Sigmoid colon (tissue), 6 donors: ENCODE measurements at regions not wholly inside any gene's neighbourhood (a gene's known extent, or its start where the extent isn't known, plus 50 kb on each side); places are given as distances from the start of the nearest gene placed in this dataset.

Source experiments
- DNase-seq: peaks from one replicate; pipeline ENCODE4 v3.0.0-alpha.2; 2019
- H3K27ac ChIP-seq, 4 donors: fragments of 200-600 bp; sonication (generic); one replicate each; pipeline ENCODE4 v1.5.1; 2016 to 2019; ENCODE audit warnings: mild to moderate bottlenecking in 1 of 4
- H3K27me3 ChIP-seq, 3 donors: fragments of 200-600 bp; sonication (generic); one replicate each; pipeline ENCODE4 v1.5.1; 2019; ENCODE audit warnings: mild to moderate bottlenecking in 1 of 3
- H3K36me3 ChIP-seq, 4 donors: fragments of 200-600 bp; sonication (generic); one replicate each; pipeline ENCODE4 v1.5.1; 2016 to 2019
- H3K4me1 ChIP-seq, 4 donors: fragments of 200-600 bp; sonication (generic); one replicate each; pipeline ENCODE4 v1.5.1; 2017 to 2019
- H3K4me3 ChIP-seq, 4 donors: fragments of 200-600 bp; sonication (generic); one replicate each; pipeline ENCODE4 v1.5.1; 2017 to 2019; ENCODE audit warnings: mild to moderate bottlenecking in 2 of 4, moderate library complexity in 1 of 4
- H3K9me3 ChIP-seq, 4 donors: fragments of 200-600 bp in 3 of 4; sonication (generic) in 3 of 4; one replicate each; pipeline versions ENCODE4 v1.5.1 to v1.6.1; 2013 to 2019
- CTCF ChIP-seq, 4 experiments: fragments of 450-650 bp in 3 of 4; fragments of 200-600 bp in 1 of 4; IDR thresholded peaks; one replicate each; pipeline ENCODE4 v1.5.1; 2016 to 2019; ENCODE audit warnings: antibody characterized with exemption in 4 of 4, mild to moderate bottlenecking in 3 of 4, moderate library complexity in 2 of 4
- EP300 ChIP-seq, 4 donors: sonication (generic); formaldehyde crosslinking; IDR thresholded peaks; one replicate each; pipeline ENCODE4 v1.6.1; 2017; ENCODE audit warnings: antibody characterized with exemption in 4 of 4
- POLR2A ChIP-seq, 2 donors: fragments of 450-650 bp; IDR thresholded peaks; one replicate each; pipeline ENCODE4 v1.6.1; 2016; ENCODE audit warnings: antibody characterized with exemption in 2 of 2, mild to moderate bottlenecking in 2 of 2, moderate library complexity in 2 of 2
- POLR2AphosphoS5 ChIP-seq, 4 donors: sonication (generic); formaldehyde crosslinking; IDR thresholded peaks; one replicate each; pipeline ENCODE4 v1.6.1; 2017; ENCODE audit warnings: antibody characterized with exemption in 4 of 4
- WGBS, 2 donors: extraction: QIAGEN DNeasy Blood & Tissue Kit; methylation state at CpG; one replicate each; pipeline ENCODE4 v1.1.7; 2013; 5-methylcytosine and 5-hydroxymethylcytosine counted together
- intact Hi-C: fragments of 100-400 bp; cut with DNase I; formaldehyde crosslinking; loops from one replicate; pipeline ENCODE4 v1.15.1; 2023
- donor health status: healthy with polysubstance abuse.
- donor health status: healthy.

DNA sequence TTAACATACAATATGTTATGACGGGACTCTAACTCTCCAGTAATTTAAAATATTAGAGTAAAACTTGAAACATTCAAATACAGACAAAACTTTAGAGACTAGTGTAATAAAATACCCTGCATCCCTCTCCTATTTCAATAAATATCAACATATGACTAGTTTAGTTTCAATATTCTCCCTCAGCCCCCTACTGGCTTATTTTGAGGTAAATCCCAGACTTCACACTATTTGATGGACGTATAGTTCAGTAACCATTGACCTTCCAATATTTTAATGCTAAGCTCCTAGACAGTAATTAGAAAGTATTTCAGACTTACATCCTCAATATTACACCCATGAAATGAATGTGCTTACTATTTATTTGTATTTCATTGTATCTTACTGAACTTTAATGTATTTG is 180.7 kb upstream of the STARD13 start:
- no peak overlapping the region for H3K27ac ChIP-seq
- H3K36me3 ChIP-seq = no peaks in the 10 kb centered on the region
- no peaks in the 10 kb centered on the region for H3K27me3 ChIP-seq
- WGBS, 2 donors = 89 to 92% methylated on average over 2 of the region's 2 CpGs
- H3K9me3 ChIP-seq = no peaks in the 10 kb centered on the region
- TF ChIP-seq CTCF (IDR thresholded peaks at IDR 0.05) = no peak
- no peak for TF ChIP-seq POLR2AphosphoS5 (IDR thresholded peaks at IDR 0.05)
- TF ChIP-seq EP300 (IDR thresholded peaks at IDR 0.05) = no peak
- no peak for TF ChIP-seq POLR2A (IDR thresholded peaks at IDR 0.05)
- no peak for DNase-seq
- intact Hi-C loops = no loop called here
- H3K4me3 ChIP-seq = no peak overlapping the region
- no peaks in the 10 kb centered on the region for H3K4me1 ChIP-seq

GRCh38 chr13:33467556-33467955 is 182.0 kb upstream of the STARD13 start:
- H3K36me3 ChIP-seq = no peaks in the 10 kb centered on the region
- TF ChIP-seq POLR2AphosphoS5 (IDR thresholded peaks at IDR 0.05) (no peak), CTCF (IDR thresholded peaks at IDR 0.05) (no peak), POLR2A (IDR thresholded peaks at IDR 0.05) (no peak), EP300 (IDR thresholded peaks at IDR 0.05) (no peak)
- H3K4me1 ChIP-seq = no peaks in the 10 kb centered on the region
- H3K4me3 ChIP-seq = no peak overlapping the region
- no peaks in the 10 kb centered on the region for H3K27me3 ChIP-seq
- WGBS, 2 donors = 80 to 94% methylated on average over 3 of the region's 3 CpGs
- H3K27ac ChIP-seq = no peak overlapping the region
- intact Hi-C loops = no loop called here
- H3K9me3 ChIP-seq = no peaks in the 10 kb centered on the region
- DNase-seq = no peak

GRCh38 chr13:33471204-33471603 is 185.6 kb upstream of the STARD13 start:
- intact Hi-C loops = no loop called here
- Histone ChIP-seq H3K36me3 (no peaks in the 10 kb centered on the region), H3K4me3 (no peak overlapping the region), H3K27me3 (no peaks in the 10 kb centered on the region), H3K9me3 (no peaks in the 10 kb centered on the region), H3K27ac (no peak overlapping the region), H3K4me1 (no peaks in the 10 kb centered on the region)
- TF ChIP-seq POLR2A (IDR thresholded peaks at IDR 0.05) = no peak
- no peak for TF ChIP-seq POLR2AphosphoS5 (IDR thresholded peaks at IDR 0.05)
- TF ChIP-seq CTCF (IDR thresholded peaks at IDR 0.05) = no peak
- DNase-seq = no peak

DNA sequence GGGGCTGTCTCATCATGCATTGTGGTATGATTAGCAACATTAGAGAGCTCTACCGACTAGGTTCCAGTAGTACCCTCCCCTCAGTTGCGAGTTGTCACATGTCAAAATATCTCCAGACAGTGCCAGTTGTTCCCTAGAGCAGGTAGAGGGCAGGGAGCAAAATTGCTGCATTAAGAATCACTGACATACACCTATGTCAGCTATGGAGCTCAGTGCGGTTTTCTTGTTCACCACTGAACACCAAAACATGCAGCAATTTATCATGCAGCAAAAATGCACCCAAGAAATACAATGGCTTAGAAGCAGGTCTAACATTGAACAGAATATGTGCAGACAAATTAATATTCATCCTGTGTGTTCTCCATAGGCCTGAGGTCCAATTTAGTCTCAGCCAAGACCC is 186.9 kb upstream of the STARD13 start:
- no peaks in the 10 kb centered on the region for H3K27me3 ChIP-seq
- H3K9me3 ChIP-seq = peaks cover 0 to 2% (median 0%) of the 10 kb centered on the region in 4 donors
- no peaks in the 10 kb centered on the region for H3K36me3 ChIP-seq
- DNase-seq = no peak
- no peak overlapping the region for H3K27ac ChIP-seq
- H3K4me3 ChIP-seq = no peak overlapping the region
- intact Hi-C loops = no loop called here
- no peaks in the 10 kb centered on the region for H3K4me1 ChIP-seq
- TF ChIP-seq CTCF (IDR thresholded peaks at IDR 0.05) (no peak), POLR2AphosphoS5 (IDR thresholded peaks at IDR 0.05) (no peak), EP300 (IDR thresholded peaks at IDR 0.05) (no peak), POLR2A (IDR thresholded peaks at IDR 0.05) (no peak)
- 73 to 95% methylated on average over 3 of the region's 3 CpGs for WGBS, 2 donors

DNA sequence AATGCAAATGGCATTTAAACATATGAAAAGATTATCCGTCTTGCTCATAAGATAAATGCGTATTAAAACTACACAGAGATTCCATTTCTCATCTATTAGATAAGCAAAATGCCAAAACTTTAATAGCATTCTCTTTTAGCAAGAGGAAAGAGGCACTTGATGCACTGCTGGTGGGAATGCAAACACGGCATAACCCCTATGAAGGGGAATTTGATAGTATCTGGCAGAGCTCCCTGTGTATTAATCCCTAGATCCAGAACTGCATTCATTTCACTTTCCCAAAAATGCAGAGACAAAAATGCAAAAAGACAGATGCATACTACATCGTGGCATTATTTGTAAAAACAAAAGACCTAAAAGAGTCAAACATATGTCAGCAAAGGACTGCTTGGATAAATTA is 193.6 kb upstream of the STARD13 start:
- H3K36me3 ChIP-seq = no peaks in the 10 kb centered on the region
- no peak for DNase-seq
- H3K27ac ChIP-seq = no peak overlapping the region
- H3K27me3 ChIP-seq = no peaks in the 10 kb centered on the region
- no peaks in the 10 kb centered on the region for H3K4me1 ChIP-seq
- no peak overlapping the region for H3K4me3 ChIP-seq
- intact Hi-C loops = no loop called here
- TF ChIP-seq EP300 (IDR thresholded peaks at IDR 0.05) = no peak
- TF ChIP-seq CTCF (IDR thresholded peaks at IDR 0.05) = no peak
- no peak for TF ChIP-seq POLR2A (IDR thresholded peaks at IDR 0.05)
- TF ChIP-seq POLR2AphosphoS5 (IDR thresholded peaks at IDR 0.05) = no peak
- WGBS, 2 donors = 71 to 92% methylated on average over 4 of the region's 4 CpGs
- peaks cover 0 to 7% (median 0%) of the 10 kb centered on the region in 4 donors for H3K9me3 ChIP-seq
